Stomach (tissue), 8 donors: ENCODE measurements at regions not wholly inside any gene's neighbourhood (a gene's known extent, or its start where the extent isn't known, plus 50 kb on each side); places are given as distances from the start of the nearest gene placed in this dataset.

Experiments
- DNase-seq, 2 donors: peaks; one replicate each; pipeline versions ENCODE4 v3.0.0 to v3.0.0-alpha.2; 2013 to 2019
- H3K27ac ChIP-seq, 5 donors: fragments of 200-600 bp in 4 of 5; sonication (generic) in 4 of 5; one replicate each; pipeline ENCODE4 v1.5.1; 2013 to 2019; ENCODE audit warnings: mild to moderate bottlenecking in 1 of 5, moderate library complexity in 1 of 5
- H3K27me3 ChIP-seq, 3 donors: fragments of 200-600 bp; sonication (generic); one replicate each; pipeline ENCODE4 v1.5.1; 2017 to 2019; ENCODE audit warnings: mixed run types in 1 of 3
- H3K36me3 ChIP-seq, 4 donors: fragments of 200-600 bp; sonication (generic); 1 replicate in 3 of 4; 2 replicates in 1 of 4; pipeline ENCODE4 v1.5.1; 2016 to 2019
- H3K4me1 ChIP-seq, 4 donors: fragments of 200-600 bp; sonication (generic); one replicate each; pipeline ENCODE4 v1.5.1; 2016 to 2019
- H3K4me3 ChIP-seq, 4 donors: fragments of 200-600 bp; sonication (generic) in 3 of 4; one replicate each; pipeline ENCODE4 v1.5.1; 2016 to 2019; ENCODE audit warnings: mild to moderate bottlenecking in 1 of 4
- H3K9me3 ChIP-seq, 4 donors: fragments of 200-600 bp; sonication (generic); one replicate each; pipeline ENCODE4 v1.5.1; 2016 to 2019
- CTCF ChIP-seq, 7 experiments: fragments of 450-650 bp in 4 of 7; fragments of 200-600 bp in 3 of 7; sonication (generic) in 3 of 7; IDR thresholded peaks; one replicate each; pipeline ENCODE4 v1.5.1; 2016 to 2019; ENCODE audit warnings: antibody characterized with exemption in 7 of 7, control low read depth in 2 of 7, mild to moderate bottlenecking in 1 of 7
- EP300 ChIP-seq: sonication (generic); formaldehyde crosslinking; IDR thresholded peaks from one replicate; pipeline ENCODE4 v1.6.1; 2017; ENCODE audit warnings: antibody characterized with exemption
- POLR2A ChIP-seq, 4 donors: fragments of 450-650 bp; IDR thresholded peaks; one replicate each; pipeline ENCODE4 v1.6.1; 2016; ENCODE audit warnings: antibody characterized with exemption in 4 of 4, control low read depth in 2 of 4, mild to moderate bottlenecking in 1 of 4, moderate library complexity in 1 of 4
- POLR2AphosphoS5 ChIP-seq, 3 donors: sonication (generic); formaldehyde crosslinking; IDR thresholded peaks; one replicate each; pipeline ENCODE4 v1.6.1; 2016; ENCODE audit warnings: antibody characterized with exemption in 3 of 3
- WGBS, 5 donors: extraction: QIAGEN DNeasy Blood & Tissue Kit in 3 of 5; methylation state at CpG; one replicate each; pipeline versions ENCODE4 v1.1.5 to v1.1.7; 2013 to 2018; 5-methylcytosine and 5-hydroxymethylcytosine counted together
- intact Hi-C: fragments of 100-400 bp; cut with DNase I; formaldehyde crosslinking; loops from one replicate; pipeline ENCODE4 v1.15.1; 2023; ENCODE audit warnings: low total_unique reads
- donor health status: healthy with polysubstance abuse.
- donor health status: Bipolar disorder and iron deficiency.
- donor health status: healthy.

DNA sequence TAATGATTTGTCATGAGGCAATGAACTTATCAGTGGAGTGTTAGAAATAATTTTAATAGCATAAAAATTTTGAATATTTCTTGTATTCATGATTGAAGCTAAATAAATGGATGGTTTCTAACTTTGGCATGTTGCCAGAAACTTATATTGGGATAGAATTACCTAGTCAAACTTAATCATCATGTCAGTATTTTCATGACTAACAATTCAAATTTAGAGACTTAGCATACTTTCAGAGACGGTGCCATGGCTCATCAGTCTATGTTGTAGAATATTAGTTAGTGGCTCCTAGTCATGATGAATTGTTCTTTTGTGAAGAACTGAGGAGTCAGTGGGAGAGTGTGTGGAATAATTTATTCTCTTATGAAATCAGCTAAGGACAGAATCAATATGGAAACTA lies 599.6 kb upstream of the POT1 start:
- Histone ChIP-seq H3K9me3 (no peaks in the 10 kb centered on the region), H3K36me3 (no peaks in the 10 kb centered on the region), H3K4me1 (no peaks in the 10 kb centered on the region), H3K27ac (no peak overlapping the region), H3K4me3 (no peak overlapping the region), H3K27me3 (no peaks in the 10 kb centered on the region)
- WGBS, 5 donors = 76 to 92% (median 81%) methylated on average over 1 of the region's 1 CpG
- intact Hi-C loops = no loop called here
- TF ChIP-seq POLR2A (IDR thresholded peaks at IDR 0.05) (no peak), CTCF (IDR thresholded peaks at IDR 0.05) (no peak), EP300 (no peak), POLR2AphosphoS5 (IDR thresholded peaks at IDR 0.05) (no peak)
- no peak for DNase-seq

DNA sequence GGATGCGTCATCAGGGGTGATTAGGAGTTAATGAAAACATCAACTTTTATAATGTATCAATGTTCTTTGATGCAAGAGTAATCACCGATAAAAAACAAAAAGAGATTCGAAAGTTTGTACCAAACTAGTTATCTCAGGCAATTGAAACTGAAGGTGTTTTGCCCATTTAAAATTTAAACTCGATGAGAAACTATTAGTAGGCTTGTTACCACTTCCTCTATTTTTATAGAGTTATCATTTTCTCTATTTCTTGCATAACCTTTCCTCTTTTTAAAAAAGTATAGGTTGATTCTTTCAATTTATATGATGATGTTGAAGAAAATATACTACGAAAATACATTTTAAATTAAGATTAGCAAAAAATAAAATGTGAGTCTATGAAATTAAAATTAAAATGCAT lies 597.3 kb upstream of the POT1 start:
- Histone ChIP-seq H3K36me3 (no peaks in the 10 kb centered on the region), H3K27ac (no peak overlapping the region), H3K27me3 (no peaks in the 10 kb centered on the region), H3K4me3 (no peak overlapping the region), H3K4me1 (no peaks in the 10 kb centered on the region), H3K9me3 (no peaks in the 10 kb centered on the region)
- intact Hi-C loops = no loop called here
- no peak for TF ChIP-seq EP300
- TF ChIP-seq POLR2A (IDR thresholded peaks at IDR 0.05) = no peak
- no peak for TF ChIP-seq POLR2AphosphoS5 (IDR thresholded peaks at IDR 0.05)
- TF ChIP-seq CTCF (IDR thresholded peaks at IDR 0.05) = no peak
- WGBS, 5 donors = 82 to 89% (median 85%) methylated on average over 5 of the region's 5 CpGs
- no peak for DNase-seq

- Histone ChIP-seq H3K27ac (no peak overlapping the region), H3K4me3 (no peak overlapping the region), H3K36me3 (no peaks in the 10 kb centered on the region), H3K4me1 (no peaks in the 10 kb centered on the region), H3K27me3 (no peaks in the 10 kb centered on the region), H3K9me3 (no peaks in the 10 kb centered on the region)
- intact Hi-C loops = no loop called here
- no peak for TF ChIP-seq POLR2AphosphoS5 (IDR thresholded peaks at IDR 0.05)
- no peak for TF ChIP-seq POLR2A (IDR thresholded peaks at IDR 0.05)
- TF ChIP-seq CTCF (IDR thresholded peaks at IDR 0.05) = no peak
- TF ChIP-seq EP300 = no peak
- 88 to 100% (median 89%) methylated on average over 1 of the region's 1 CpG for WGBS, 5 donors
- no peak for DNase-seq
Measured at GRCh38 chr7:125526092-125526491, 596.5 kb upstream of the POT1 start.

- WGBS, 5 donors = 75 to 86% (median 83%) methylated on average over 4 of the region's 4 CpGs
- no peak for TF ChIP-seq POLR2A (IDR thresholded peaks at IDR 0.05)
- TF ChIP-seq CTCF (IDR thresholded peaks at IDR 0.05) = no peak
- no peak for TF ChIP-seq EP300
- TF ChIP-seq POLR2AphosphoS5 (IDR thresholded peaks at IDR 0.05) = no peak
- Histone ChIP-seq H3K4me1 (no peaks in the 10 kb centered on the region), H3K36me3 (no peaks in the 10 kb centered on the region), H3K4me3 (no peak overlapping the region), H3K27me3 (no peaks in the 10 kb centered on the region), H3K9me3 (no peaks in the 10 kb centered on the region), H3K27ac (no peak overlapping the region)
- intact Hi-C loops = no loop called here
- peak in 1 of 2 donors; percentile 5 for DNase-seq
Measured at GRCh38 chr7:125516194-125516593, 586.6 kb upstream of the POT1 start.
